Spleen (tissue), 11 donors: ENCODE measurements at regions not wholly inside any gene's neighbourhood (a gene's known extent, or its start where the extent isn't known, plus 50 kb on each side); places are given as distances from the start of the nearest gene placed in this dataset.
"Not testable (repeated sequence)": the region's sequence is repeated elsewhere in the genome, so short reads cannot be mapped to it uniquely, and the experiment has no call there.

Experiments used
- DNase-seq: peaks from one replicate; pipeline ENCODE4 v3.0.0-alpha.2; 2020
- H3K27ac ChIP-seq, 8 donors: fragments of 200-600 bp; sonication (generic) in 7 of 8; 1 replicate in 4 of 8; 2 replicates in 4 of 8; pipeline versions ENCODE4 v1.5.0 to v1.8.0; 2016 to 2021; ENCODE audit warnings: inconsistent platforms in 4 of 8, mild to moderate bottlenecking in 4 of 8, moderate library complexity in 1 of 8
- H3K27me3 ChIP-seq, 7 donors: fragments of 200-600 bp; sonication (generic) in 6 of 7; replicated peaks in 1 of 7; 1 replicate in 4 of 7; 2 replicates in 3 of 7; pipeline versions ENCODE4 v1.5.0 to v1.8.0; 2016 to 2021; ENCODE audit warnings: inconsistent platforms in 3 of 7, mild to moderate bottlenecking in 1 of 7
- H3K36me3 ChIP-seq, 6 donors: fragments of 200-600 bp; sonication (generic) in 5 of 6; 1 replicate in 4 of 6; 2 replicates in 2 of 6; pipeline versions ENCODE4 v1.5.0 to v1.8.0; 2016 to 2021; ENCODE audit warnings: inconsistent platforms in 2 of 6
- H3K4me1 ChIP-seq, 6 donors: fragments of 200-600 bp; sonication (generic) in 5 of 6; 1 replicate in 3 of 6; 2 replicates in 3 of 6; pipeline versions ENCODE4 v1.5.0 to v1.8.0; 2016 to 2021; ENCODE audit warnings: inconsistent platforms in 3 of 6
- H3K4me3 ChIP-seq, 8 donors: fragments of 200-600 bp; sonication (generic) in 7 of 8; 1 replicate in 4 of 8; 2 replicates in 4 of 8; pipeline versions ENCODE4 v1.5.0 to v1.8.0; 2016 to 2021; ENCODE audit warnings: inconsistent platforms in 4 of 8, mild to moderate bottlenecking in 4 of 8, moderate library complexity in 2 of 8
- H3K9me3 ChIP-seq, 8 donors: fragments of 200-600 bp; sonication (generic) in 7 of 8; 1 replicate in 4 of 8; 2 replicates in 4 of 8; pipeline versions ENCODE4 v1.5.0 to v1.8.0; 2016 to 2021; ENCODE audit warnings: inconsistent platforms in 4 of 8
- CTCF ChIP-seq, 11 experiments: fragments of 200-600 bp in 7 of 11; fragments of 450-650 bp in 4 of 11; sonication (generic) in 4 of 11; IDR thresholded peaks in 8 of 11; conservative IDR thresholded peaks in 3 of 11; 1 replicate in 7 of 11; 2 replicates in 4 of 11; pipeline versions ENCODE4 v1.4.0 to v1.8.0; 2016 to 2021; ENCODE audit warnings: antibody characterized with exemption in 11 of 11, inconsistent platforms in 4 of 11, mild to moderate bottlenecking in 1 of 11
- POLR2A ChIP-seq, 3 donors: fragments of 450-650 bp; IDR thresholded peaks; one replicate each; pipeline ENCODE4 v1.5.1; 2017; ENCODE audit warnings: antibody characterized with exemption in 3 of 3, mild to moderate bottlenecking in 1 of 3
- POLR2AphosphoS5 ChIP-seq, 3 donors: sonication (generic); formaldehyde crosslinking; IDR thresholded peaks; one replicate each; pipeline ENCODE4 v1.5.1; 2017; ENCODE audit warnings: antibody characterized with exemption in 3 of 3
- WGBS, 5 donors: extraction: QIAGEN DNeasy Blood & Tissue Kit in 3 of 5; methylation state at CpG; one replicate each; pipeline versions ENCODE4 v1.1.5 to v1.1.7; 2013 to 2018; 5-methylcytosine and 5-hydroxymethylcytosine counted together
- intact Hi-C: fragments of 100-400 bp; cut with DNase I; formaldehyde crosslinking; loops from one replicate; pipeline ENCODE4 v1.15.0; 2023; ENCODE audit warnings: low total_unique reads
- donor health status: healthy with polysubstance abuse.
- donor health status: DM: no; HTN: no; CAD: no; lungs with moderate emphysema.
- donor health status: DM: no; HTN: no; CAD: no.
- donor health status: Bipolar disorder and iron deficiency.
- donor health status: healthy.
- donor health status: DM: no; HTN: no; CAD: no.
- donor health status: DM: yes; HTN: yes; CAD: no.

- WGBS, 5 donors: 74 to 85% (median 80%) methylated on average over 1 of the region's 1 CpG
- no peak for DNase-seq
- intact Hi-C loops: no loop called here
Measured at GRCh38 chr4:40693946-40694345, 55.8 kb upstream of the NSUN7 start.

GRCh38 chr4:40697476-40697875 lies 52.3 kb upstream of the NSUN7 start:
- DNase-seq, H3K9me3 ChIP-seq: not testable (repeated sequence)
- WGBS, 5 donors: 73 to 89% (median 80%) methylated on average over 6 of the region's 6 CpGs

More at GRCh38 chr4:40693946-40694345, 55.8 kb upstream of the NSUN7 start:
- H3K36me3 ChIP-seq: no peaks in the 10 kb centered on the region
- H3K27me3 ChIP-seq: no peaks in the 10 kb centered on the region
- H3K9me3 ChIP-seq: peaks cover 0 to 2% (median 0%) of the 10 kb centered on the region in 8 donors
- no peak for TF ChIP-seq POLR2AphosphoS5 (IDR thresholded peaks at IDR 0.05)
- TF ChIP-seq CTCF (IDR thresholded peaks at IDR 0.05 in 8 of 11, conservative IDR thresholded peaks at IDR 0.05 in 3 of 11): no peak
- no peak for TF ChIP-seq POLR2A (IDR thresholded peaks at IDR 0.05)
- H3K27ac ChIP-seq: no peak overlapping the region
- no peak overlapping the region for H3K4me3 ChIP-seq
- no peaks in the 10 kb centered on the region for H3K4me1 ChIP-seq

GRCh38 chr4:40698733-40699132 lies 51.0 kb upstream of the NSUN7 start:
- TF ChIP-seq POLR2A (IDR thresholded peaks at IDR 0.05) (no peak), POLR2AphosphoS5 (IDR thresholded peaks at IDR 0.05) (no peak), CTCF (IDR thresholded peaks at IDR 0.05 in 8 of 11, conservative IDR thresholded peaks at IDR 0.05 in 3 of 11) (no peak)
- intact Hi-C loops: no loop called here
- no peak overlapping the region for H3K27ac ChIP-seq
- no peaks in the 10 kb centered on the region for H3K36me3 ChIP-seq
- 88 to 100% (median 90%) methylated on average over 1 of the region's 1 CpG for WGBS, 5 donors
- no peaks in the 10 kb centered on the region for H3K9me3 ChIP-seq
- no peaks in the 10 kb centered on the region for H3K27me3 ChIP-seq
- H3K4me3 ChIP-seq: no peak overlapping the region
- no peak for DNase-seq
- H3K4me1 ChIP-seq: no peaks in the 10 kb centered on the region

More at GRCh38 chr4:40697476-40697875, 52.3 kb upstream of the NSUN7 start:
- intact Hi-C loops, H3K4me3 ChIP-seq, H3K36me3 ChIP-seq, H3K27me3 ChIP-seq, H3K27ac ChIP-seq, H3K4me1 ChIP-seq: not testable (repeated sequence)

- no peaks in the 10 kb centered on the region for H3K36me3 ChIP-seq
- no peak for DNase-seq
- no peak overlapping the region for H3K27ac ChIP-seq
- TF ChIP-seq CTCF (IDR thresholded peaks at IDR 0.05 in 8 of 11, conservative IDR thresholded peaks at IDR 0.05 in 3 of 11) (no peak), POLR2A (IDR thresholded peaks at IDR 0.05) (no peak), POLR2AphosphoS5 (IDR thresholded peaks at IDR 0.05) (no peak)
- WGBS, 5 donors: 76 to 88% (median 85%) methylated on average over 5 of the region's 5 CpGs
- H3K9me3 ChIP-seq: no peaks in the 10 kb centered on the region
- no peaks in the 10 kb centered on the region for H3K4me1 ChIP-seq
- H3K4me3 ChIP-seq: no peak overlapping the region
- intact Hi-C loops: no loop called here
- no peaks in the 10 kb centered on the region for H3K27me3 ChIP-seq
Measured at GRCh38 chr4:40699648-40700047, 50.1 kb upstream of the NSUN7 start.
